ENCODE measurements at regions not wholly inside any gene's neighbourhood (a gene's known extent, or its start where the extent isn't known, plus 50 kb on each side); places are given as distances from the start of the nearest gene placed in this dataset.

GRCh38 chr10:43958071-43958432 is 309.4 kb upstream of the ZNF32 start:
- no peak for DNase-seq (ENCODE audit: low spot score)

DNA sequence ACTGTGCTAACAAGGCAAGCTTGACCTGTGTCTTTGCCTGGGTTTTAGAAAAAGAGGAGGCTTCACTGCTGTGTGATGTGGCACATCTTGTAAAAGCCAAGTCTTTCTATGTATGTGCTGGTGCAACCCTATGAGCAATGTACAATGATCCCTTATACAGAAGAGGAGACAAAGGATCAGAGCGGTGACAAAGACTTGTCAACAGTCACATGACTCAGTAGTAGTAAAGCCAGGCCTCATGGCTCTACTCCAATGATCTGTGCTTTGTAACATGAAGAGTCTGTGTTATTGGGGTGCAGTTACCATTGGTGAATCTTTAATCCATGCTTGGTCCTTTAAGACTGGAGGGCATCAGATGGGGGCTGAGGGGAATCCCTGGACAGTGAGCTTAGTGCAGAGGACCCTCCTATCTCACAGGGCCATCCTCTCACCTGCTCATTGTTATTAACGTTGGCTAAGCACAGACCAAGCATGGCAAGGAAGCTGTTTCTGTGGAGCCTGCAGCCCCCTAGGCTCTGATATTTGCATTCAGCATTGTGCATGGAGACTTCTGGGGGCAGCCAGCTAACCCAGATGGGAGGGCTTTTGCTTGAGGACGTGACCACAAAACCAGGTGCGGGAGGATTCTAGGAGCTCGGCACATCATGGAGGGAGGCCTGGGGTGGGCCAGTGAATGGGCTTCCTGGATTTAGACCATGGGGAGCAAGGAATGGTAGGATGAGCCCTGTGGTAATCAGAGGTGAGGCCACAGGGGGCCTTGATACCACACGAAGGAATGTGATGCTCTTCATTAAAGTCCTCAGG is 308.8 kb upstream of the ZNF32 start:
- no peak for DNase-seq (ENCODE audit: low spot score)

GRCh38 chr10:43955978-43956377 is 307.3 kb upstream of the ZNF32 start:
- DNase-seq (ENCODE audit: low spot score) = no peak

GRCh38 chr10:43955002-43955596 is 306.4 kb upstream of the ZNF32 start:
- DNase-seq (ENCODE audit: low spot score) = no peak

- DNase-seq (ENCODE audit: low spot score) = no peak
These were observed 305.0 kb upstream of the ZNF32 start for GRCh38 chr10:43953672-43954071.

DNA sequence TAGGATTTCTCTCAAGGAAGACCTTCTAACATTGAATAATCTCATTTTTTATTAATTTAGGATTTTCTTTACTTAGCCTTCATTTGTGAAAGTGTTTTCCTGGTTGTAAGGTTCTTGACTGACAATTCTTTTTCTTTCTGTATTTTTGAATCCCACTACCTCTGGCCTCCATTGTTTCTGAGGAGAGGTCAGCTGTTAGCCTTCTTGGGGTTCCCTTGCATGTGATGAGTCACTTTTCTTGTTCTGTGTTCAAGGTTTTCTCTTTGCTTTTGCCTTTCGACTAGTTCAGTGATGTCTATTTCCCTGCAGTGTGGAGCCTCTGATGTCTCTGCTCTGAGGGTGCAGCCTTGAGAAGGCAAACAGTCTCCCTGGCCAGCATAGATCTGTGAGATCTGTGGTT is 304.1 kb upstream of the ZNF32 start:
- DNase-seq (ENCODE audit: low spot score) = no peak

GRCh38 chr10:43949351-43949750 is 300.7 kb upstream of the ZNF32 start:
- DNase-seq (ENCODE audit: low spot score) = no peak

GRCh38 chr10:43946445-43946844 is 297.8 kb upstream of the ZNF32 start:
- DNase-seq (ENCODE audit: low spot score) = no peak

GRCh38 chr10:43945908-43946307 is 297.2 kb upstream of the ZNF32 start:
- DNase-seq (ENCODE audit: low spot score) = no peak

- no peak for DNase-seq (ENCODE audit: low spot score)
These were observed 296.5 kb upstream of the ZNF32 start for GRCh38 chr10:43945094-43945730.

DNA sequence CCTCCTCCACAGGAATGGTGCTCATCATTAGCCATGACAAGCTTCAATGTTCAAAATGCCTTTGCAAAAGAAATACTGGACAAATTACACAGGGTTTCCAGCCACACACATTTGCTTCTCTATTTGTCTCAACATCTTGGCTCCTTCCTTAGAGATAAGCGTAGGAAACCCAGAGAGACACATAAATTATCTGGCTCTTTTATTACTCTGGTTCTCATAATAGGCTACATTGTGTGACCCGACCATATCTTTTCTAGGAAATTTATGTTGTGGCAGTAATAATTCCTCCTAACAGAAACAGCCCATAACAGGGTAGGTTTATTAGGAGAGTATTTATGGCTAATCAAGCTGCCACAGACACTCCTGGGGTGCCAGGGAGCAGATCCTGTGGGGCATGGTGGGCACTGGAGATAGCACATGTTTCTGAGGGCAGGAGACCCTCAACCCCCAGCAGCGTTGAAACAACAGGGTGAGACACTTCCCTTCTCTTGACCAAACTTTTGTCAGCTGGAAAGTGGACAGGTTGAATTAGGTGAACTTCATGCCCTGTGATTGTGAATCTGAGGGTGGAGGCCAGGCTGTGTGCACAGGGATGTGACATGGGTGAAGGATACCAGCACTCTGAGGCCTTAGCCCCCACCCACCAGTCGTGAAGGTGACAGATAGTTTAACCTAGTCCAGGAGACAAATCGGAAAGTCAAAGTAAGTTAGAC is 295.9 kb upstream of the ZNF32 start:
- no peak for DNase-seq (ENCODE audit: low spot score)

GRCh38 chr10:43943818-43944360 is 295.2 kb upstream of the ZNF32 start:
- no peak for DNase-seq (ENCODE audit: low spot score)

GRCh38 chr10:43943119-43943817 is 294.6 kb upstream of the ZNF32 start:
- DNase-seq (ENCODE audit: low spot score) = no peak

- DNase-seq (ENCODE audit: low spot score) = no peak
These were observed 293.6 kb upstream of the ZNF32 start for GRCh38 chr10:43942096-43942850.

GRCh38 chr10:43940898-43941837 is 292.5 kb upstream of the ZNF32 start:
- DNase-seq (ENCODE audit: low spot score) = no peak

DNA sequence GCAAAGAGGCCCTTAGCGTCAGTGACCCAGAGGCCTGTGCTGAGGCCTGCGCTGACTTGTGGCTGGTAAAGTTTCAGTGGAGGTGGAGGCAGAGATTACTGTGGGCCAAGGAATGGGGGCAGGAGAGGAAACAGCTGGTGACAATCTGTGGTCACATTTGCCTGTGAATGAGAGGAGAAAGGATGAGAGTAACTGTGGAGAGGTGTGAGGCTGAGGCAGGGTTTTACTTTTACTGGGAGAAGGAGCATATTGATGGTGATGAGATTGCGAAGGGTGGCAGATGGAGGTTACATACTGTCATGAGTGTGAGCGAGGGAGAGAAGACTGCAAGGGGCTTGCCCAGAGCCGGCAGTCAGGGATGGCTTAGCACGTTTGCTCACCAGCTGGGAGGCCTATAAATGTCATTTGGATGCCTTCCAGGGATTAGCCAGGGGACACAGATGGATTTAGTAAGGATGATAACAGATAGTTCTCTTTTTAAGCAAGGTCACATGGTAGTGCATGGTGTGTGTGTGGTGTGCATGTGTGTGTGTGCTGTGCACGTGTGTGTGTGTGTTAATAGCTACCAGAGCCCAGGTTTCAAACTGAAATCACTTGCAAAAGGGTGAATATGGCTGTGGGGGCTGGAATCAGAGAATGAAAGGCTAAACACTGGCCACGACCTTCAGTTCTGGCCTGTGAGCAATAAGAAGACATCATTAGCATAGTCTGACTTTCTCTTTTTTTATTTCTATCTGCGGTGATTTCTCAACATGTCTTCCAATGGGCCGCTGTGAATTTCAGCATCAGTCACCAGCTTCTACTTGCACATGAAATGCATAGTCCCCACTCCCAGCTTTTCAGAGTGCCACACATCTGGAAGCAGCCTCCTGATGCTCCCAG is 291.5 kb upstream of the ZNF32 start:
- DNase-seq (ENCODE audit: low spot score) = no peak

- DNase-seq (ENCODE audit: low spot score) = no peak
These were observed 290.8 kb upstream of the ZNF32 start for GRCh38 chr10:43939389-43939938.

GRCh38 chr10:43938810-43939209 is 290.1 kb upstream of the ZNF32 start:
- no peak for DNase-seq (ENCODE audit: low spot score)

Measured in iPS-NIHi11 (cell line).